ENCODE measurements at regions not wholly inside any gene's neighbourhood (a gene's known extent, or its start where the extent isn't known, plus 50 kb on each side); places are given as distances from the start of the nearest gene placed in this dataset.

DNA sequence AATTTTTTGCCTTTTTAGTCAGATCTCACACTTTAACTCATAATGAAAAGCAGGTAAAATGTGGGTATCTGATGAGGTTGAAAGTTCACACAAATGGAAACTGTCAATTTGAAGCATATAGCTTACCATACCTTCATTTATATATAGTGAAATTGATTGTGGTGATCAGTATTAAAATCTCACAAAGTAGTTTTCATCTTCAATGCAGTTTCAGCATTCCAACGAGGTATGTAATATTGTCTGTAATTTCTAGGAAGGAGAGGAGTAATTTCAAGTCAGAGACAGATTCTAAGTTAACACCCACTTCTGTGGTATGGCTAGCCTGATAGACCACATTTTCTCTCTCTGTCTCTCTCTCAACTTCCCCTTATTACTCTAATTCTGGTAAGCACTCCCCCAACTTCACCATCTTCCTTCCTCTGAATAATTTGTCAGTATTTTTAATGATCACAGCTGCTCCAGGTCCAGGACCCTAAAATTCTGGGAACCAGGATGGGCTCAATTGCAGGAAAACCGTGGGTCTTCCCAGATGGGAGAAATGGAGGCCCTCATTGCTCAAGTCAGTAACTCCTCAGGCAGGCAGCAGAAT, 455.7 kb downstream of the FGF9 start:
- Histone ChIP-seq H3K4me3 (ENCODE audit: extremely low read depth, insufficient read depth, low read length, poor library complexity, severe bottlenecking) (no peak overlapping the region), H3K36me3 (ENCODE audit: control insufficient read depth, insufficient read depth, low read length) (no peaks in the 10 kb centered on the region), H3K27ac (ENCODE audit: low read depth, low read length, severe bottlenecking) (no peak overlapping the region), H3K4me1 (ENCODE audit: control insufficient read depth, insufficient read depth, low read length, poor library complexity, severe bottlenecking) (no peaks in the 10 kb centered on the region), H3K9me3 (ENCODE audit: control insufficient read depth, low read length) (peaks cover 4% of the 10 kb centered on the region)
- WGBS, 2 experiments (ENCODE audit: insufficient coverage in 2 of 2): 0% methylated on average over 1 of the region's 2 CpGs

DNA sequence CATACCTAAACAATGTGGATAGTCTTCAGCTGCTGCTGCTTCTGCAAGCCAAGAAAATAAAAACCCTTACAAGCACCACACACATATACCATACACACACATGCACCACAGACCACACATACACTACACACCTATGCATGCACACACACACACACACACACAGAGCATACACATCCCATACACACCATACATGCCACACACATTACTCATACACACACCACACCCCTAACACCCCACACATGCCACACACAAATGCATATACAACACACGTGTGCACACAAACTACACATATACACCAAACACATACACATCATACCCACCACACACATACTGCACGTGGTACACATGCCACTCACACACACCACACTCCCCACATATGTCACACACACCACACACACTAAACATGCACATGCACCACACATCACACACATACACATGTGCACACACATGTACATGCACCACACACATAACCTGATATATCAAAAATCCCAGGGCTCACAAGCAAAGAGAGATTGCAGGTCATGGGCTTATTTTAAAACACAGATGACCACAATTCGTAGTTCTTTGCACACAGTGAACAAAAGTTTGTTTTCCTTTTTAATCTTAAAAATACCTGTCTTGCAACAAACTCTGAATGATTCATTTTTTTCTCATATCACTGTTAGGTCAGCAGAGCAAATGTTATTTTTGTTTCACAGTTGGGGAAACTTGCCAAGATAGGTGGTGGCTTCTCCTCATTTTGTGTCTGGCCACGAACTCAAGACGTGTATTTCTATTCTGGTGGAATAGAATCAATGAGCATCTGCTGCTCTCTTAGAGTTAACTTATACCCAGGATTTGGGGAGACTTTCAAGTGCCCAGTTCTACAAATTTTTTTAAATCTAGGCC, 456.6 kb downstream of the FGF9 start:
- Histone ChIP-seq H3K36me3 (ENCODE audit: control insufficient read depth, insufficient read depth, low read length) (no peaks in the 10 kb centered on the region), H3K27ac (ENCODE audit: low read depth, low read length, severe bottlenecking) (no peak overlapping the region), H3K4me3 (ENCODE audit: extremely low read depth, insufficient read depth, low read length, poor library complexity, severe bottlenecking) (no peak overlapping the region), H3K9me3 (ENCODE audit: control insufficient read depth, low read length) (peaks cover 4% of the 10 kb centered on the region), H3K4me1 (ENCODE audit: control insufficient read depth, insufficient read depth, low read length, poor library complexity, severe bottlenecking) (no peaks in the 10 kb centered on the region)
- 70 to 84% methylated on average over 3 to 5 of the region's 5 CpGs for WGBS, 2 experiments (ENCODE audit: insufficient coverage in 2 of 2)

DNA sequence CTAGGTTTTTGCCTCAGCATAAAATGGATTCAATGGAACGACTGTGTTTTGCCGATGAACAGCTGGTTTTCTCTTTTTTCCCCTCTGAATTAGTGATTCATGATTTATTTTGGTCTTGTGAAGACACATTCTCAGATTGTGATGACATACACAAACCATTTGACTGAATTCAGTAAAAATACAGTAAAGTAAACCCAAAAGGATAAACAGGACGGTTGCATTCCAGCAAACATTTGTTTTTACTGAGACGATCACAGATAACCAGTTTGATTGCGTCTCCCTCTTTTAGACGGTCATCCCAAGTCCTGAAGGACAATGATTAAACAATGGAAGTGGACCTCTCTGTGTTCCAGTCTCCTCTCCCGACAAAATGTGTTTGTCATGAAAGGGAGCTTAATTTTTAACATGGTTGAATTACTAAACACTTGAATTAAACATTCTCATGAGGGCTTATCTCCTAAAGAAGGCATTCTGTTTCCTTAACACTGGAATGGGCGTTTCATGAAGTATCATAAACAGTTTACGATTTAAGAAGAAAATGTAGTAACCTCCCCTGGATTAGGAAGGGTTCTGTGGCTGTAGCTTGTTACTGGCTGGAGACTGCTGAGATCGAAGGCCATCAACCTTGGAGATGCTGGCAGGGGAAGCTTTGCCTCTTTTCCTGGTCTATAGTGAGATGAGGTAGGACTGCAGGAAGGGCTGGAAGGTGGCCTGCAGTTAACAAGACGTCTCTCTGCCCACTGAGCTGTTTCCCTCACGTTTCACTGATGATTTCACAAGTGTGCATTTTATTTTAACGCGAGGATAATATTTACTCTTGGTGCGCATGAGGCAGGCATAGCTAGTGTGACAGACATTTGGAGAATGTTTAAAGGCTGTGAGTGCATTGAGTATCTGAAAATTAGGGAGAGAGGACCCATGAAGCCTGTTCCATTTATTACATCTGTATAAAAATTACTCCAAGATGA, 457.9 kb downstream of the FGF9 start:
- Histone ChIP-seq H3K4me1 (ENCODE audit: control insufficient read depth, insufficient read depth, low read length, poor library complexity, severe bottlenecking) (no peaks in the 10 kb centered on the region), H3K4me3 (ENCODE audit: extremely low read depth, insufficient read depth, low read length, poor library complexity, severe bottlenecking) (no peak overlapping the region), H3K9me3 (ENCODE audit: control insufficient read depth, low read length) (peaks cover 4% of the 10 kb centered on the region), H3K36me3 (ENCODE audit: control insufficient read depth, insufficient read depth, low read length) (no peaks in the 10 kb centered on the region), H3K27ac (ENCODE audit: low read depth, low read length, severe bottlenecking) (no peak overlapping the region)
- 92 to 94% methylated on average over 10 to 12 of the region's 15 CpGs for WGBS, 2 experiments (ENCODE audit: insufficient coverage in 2 of 2)

DNA sequence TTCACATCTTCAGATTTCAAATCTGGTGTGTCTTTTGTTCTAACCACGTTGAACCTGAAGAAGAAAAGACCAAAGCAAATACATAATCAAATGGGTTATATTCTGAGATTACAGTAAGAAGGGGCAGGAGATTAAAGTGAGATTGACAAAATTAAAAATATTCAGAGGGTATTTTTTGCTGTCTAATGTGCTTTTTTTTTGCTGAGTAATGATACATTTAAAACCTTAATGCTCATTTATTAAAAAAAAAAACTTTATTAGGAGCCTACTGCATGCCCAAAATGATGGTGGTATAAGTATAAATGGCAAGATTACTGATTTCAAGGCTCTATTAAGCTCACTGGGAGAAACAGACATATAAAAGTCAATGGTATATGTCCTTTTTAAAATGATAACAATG, 459.4 kb downstream of the FGF9 start:
- Histone ChIP-seq H3K4me3 (ENCODE audit: extremely low read depth, insufficient read depth, low read length, poor library complexity, severe bottlenecking) (no peak overlapping the region), H3K4me1 (ENCODE audit: control insufficient read depth, insufficient read depth, low read length, poor library complexity, severe bottlenecking) (peaks cover under 1% of the 10 kb centered on the region), H3K36me3 (ENCODE audit: control insufficient read depth, insufficient read depth, low read length) (no peaks in the 10 kb centered on the region), H3K27ac (ENCODE audit: low read depth, low read length, severe bottlenecking) (no peak overlapping the region), H3K9me3 (ENCODE audit: control insufficient read depth, low read length) (peaks cover 4% of the 10 kb centered on the region)
- no CpG with 5 or more reads among the region's 1 CpG for WGBS, 2 experiments (ENCODE audit: insufficient coverage in 2 of 2)

DNA sequence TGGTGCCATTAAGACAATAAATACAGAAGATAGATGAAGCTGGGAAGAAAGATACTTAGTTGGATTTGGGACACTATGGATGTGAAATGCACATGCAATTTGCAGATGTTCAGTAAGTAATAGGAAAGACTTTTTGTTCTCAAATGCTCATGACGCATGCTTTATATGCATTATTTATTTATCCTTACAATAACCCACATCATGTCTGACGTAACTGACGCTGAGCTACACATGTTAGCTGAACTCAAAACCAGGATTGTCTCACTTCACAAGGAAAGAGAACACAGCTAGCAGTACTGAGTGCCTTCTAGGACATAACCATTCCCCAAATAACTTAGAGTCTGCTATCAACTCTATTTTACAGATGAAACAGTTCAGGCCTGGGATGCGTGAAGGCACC, 463.4 kb downstream of the FGF9 start:
- no peak overlapping the region for H3K4me3 ChIP-seq (ENCODE audit: extremely low read depth, insufficient read depth, low read length, poor library complexity, severe bottlenecking)
- peaks cover 4% of the 10 kb centered on the region for H3K9me3 ChIP-seq (ENCODE audit: control insufficient read depth, low read length)
- no peak overlapping the region for H3K27ac ChIP-seq (ENCODE audit: low read depth, low read length, severe bottlenecking)
- H3K36me3 ChIP-seq (ENCODE audit: control insufficient read depth, insufficient read depth, low read length): no peaks in the 10 kb centered on the region
- WGBS, 2 experiments (ENCODE audit: insufficient coverage in 2 of 2): 82 to 91% methylated on average over 4 of the region's 4 CpGs
- peaks cover 8% of the 10 kb centered on the region for H3K4me1 ChIP-seq (ENCODE audit: control insufficient read depth, insufficient read depth, low read length, poor library complexity, severe bottlenecking)

DNA sequence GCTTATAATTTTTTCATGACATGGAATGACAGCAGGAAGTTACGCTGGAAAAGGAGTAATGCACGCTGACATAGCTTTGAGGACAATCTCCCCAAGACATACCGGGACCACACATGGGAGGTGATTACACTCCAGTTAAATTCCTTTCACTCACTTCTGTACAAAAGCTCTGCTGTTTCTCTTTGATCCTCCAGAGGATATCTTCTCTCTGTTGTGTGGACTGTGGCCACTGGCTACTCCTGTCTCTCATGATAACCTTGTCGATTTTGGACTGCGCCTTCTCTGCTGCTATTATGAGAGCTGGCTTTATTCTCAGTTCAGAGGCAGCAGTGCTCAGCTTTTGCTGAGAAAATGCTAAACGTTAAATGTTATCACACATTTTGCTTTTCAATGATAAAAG, 464.6 kb downstream of the FGF9 start:
- 81 to 98% methylated on average over 5 to 6 of the region's 6 CpGs for WGBS, 2 experiments (ENCODE audit: insufficient coverage in 2 of 2)
- H3K4me1 ChIP-seq (ENCODE audit: control insufficient read depth, insufficient read depth, low read length, poor library complexity, severe bottlenecking): peaks cover 8% of the 10 kb centered on the region
- no peak overlapping the region for H3K27ac ChIP-seq (ENCODE audit: low read depth, low read length, severe bottlenecking)
- no peak overlapping the region for H3K4me3 ChIP-seq (ENCODE audit: extremely low read depth, insufficient read depth, low read length, poor library complexity, severe bottlenecking)
- no peaks in the 10 kb centered on the region for H3K36me3 ChIP-seq (ENCODE audit: control insufficient read depth, insufficient read depth, low read length)
- H3K9me3 ChIP-seq (ENCODE audit: control insufficient read depth, low read length): no peaks in the 10 kb centered on the region

DNA sequence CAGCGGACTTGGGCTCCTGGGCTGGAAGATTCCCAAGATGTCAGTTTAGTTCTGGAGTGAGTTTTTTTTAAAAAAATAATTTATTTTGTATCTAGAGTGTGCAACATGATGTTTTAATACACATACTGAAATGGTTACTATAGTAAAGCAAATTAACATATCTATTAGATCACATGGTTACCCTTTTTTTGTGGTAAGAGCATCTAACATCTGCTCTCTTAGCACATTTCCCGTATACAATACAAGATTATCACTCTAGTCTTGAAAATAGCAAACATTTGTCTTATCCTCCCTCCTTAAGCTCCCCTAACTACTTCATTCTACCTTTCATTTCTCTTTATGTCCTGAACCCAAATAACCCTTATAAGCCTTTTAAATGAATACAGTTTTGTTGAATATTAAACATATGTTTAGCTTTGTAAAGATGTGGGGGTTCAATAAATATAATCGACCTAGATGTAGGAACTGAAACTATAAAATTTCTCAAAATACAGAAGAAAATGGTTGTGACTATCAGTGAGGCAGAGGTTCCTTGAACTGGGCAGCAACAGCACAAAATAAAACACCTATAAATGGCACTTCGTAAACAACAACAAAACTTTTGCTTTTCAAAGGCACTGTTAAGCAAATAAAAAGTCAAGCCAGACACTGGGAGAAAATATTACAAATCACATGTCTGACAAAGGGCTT, 466.6 kb downstream of the FGF9 start:
- H3K27ac ChIP-seq (ENCODE audit: low read depth, low read length, severe bottlenecking): no peak overlapping the region
- peaks cover 8% of the 10 kb centered on the region for H3K4me1 ChIP-seq (ENCODE audit: control insufficient read depth, insufficient read depth, low read length, poor library complexity, severe bottlenecking)
- no peaks in the 10 kb centered on the region for H3K9me3 ChIP-seq (ENCODE audit: control insufficient read depth, low read length)
- 100% methylated on average over 1 to 2 of the region's 4 CpGs for WGBS, 2 experiments (ENCODE audit: insufficient coverage in 2 of 2)
- H3K4me3 ChIP-seq (ENCODE audit: extremely low read depth, insufficient read depth, low read length, poor library complexity, severe bottlenecking): no peak overlapping the region
- no peaks in the 10 kb centered on the region for H3K36me3 ChIP-seq (ENCODE audit: control insufficient read depth, insufficient read depth, low read length)

DNA sequence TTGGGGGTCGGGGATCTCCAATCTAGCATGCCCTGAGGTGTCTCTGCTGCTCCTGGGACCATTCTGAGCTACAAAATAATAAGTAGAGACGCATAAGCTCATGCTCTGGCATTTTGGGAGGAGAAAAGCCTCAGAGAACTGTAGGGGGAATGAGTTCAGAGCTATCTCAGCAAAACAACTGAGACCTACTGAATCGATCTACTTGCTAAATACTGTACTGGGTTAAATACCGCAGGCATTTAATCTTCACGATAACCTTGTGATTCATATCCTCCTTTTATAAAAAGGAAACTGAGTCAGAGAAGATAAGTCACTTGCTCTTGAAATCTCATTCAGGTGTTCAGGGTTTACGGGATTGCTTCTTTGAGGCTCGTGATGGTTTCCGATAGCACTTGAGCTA, 468.1 kb downstream of the FGF9 start:
- Histone ChIP-seq H3K27ac (ENCODE audit: low read depth, low read length, severe bottlenecking) (no peak overlapping the region), H3K9me3 (ENCODE audit: control insufficient read depth, low read length) (no peaks in the 10 kb centered on the region), H3K4me3 (ENCODE audit: extremely low read depth, insufficient read depth, low read length, poor library complexity, severe bottlenecking) (no peak overlapping the region), H3K36me3 (ENCODE audit: control insufficient read depth, insufficient read depth, low read length) (no peaks in the 10 kb centered on the region), H3K4me1 (ENCODE audit: control insufficient read depth, insufficient read depth, low read length, poor library complexity, severe bottlenecking) (peaks cover 8% of the 10 kb centered on the region)
- WGBS, 2 experiments (ENCODE audit: insufficient coverage in 2 of 2): 76 to 91% methylated on average over 2 to 5 of the region's 8 CpGs

DNA sequence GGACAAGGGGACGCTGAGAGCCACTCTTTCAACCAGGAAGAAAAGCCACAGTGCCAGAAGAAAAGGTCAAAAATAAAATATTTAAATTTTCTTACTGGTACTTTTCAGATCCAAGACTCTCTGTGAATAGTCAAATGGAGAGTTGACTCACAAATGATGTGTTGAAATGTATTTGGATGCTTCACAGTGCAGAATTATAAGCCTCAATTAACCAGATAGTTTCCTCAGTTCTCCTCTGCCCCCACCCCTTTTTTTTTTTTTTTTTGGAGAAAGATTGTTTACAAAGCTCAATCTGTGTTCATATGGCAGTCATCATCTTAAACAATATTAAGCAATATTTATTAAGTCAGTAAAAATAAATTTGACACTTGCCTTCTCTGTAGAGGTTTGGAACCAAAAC, 470.8 kb downstream of the FGF9 start:
- 100% methylated on average over 1 of the region's 1 CpG; no CpG with 5 or more reads in 1 of the 2 experiments for WGBS, 2 experiments (ENCODE audit: insufficient coverage in 2 of 2)
- H3K9me3 ChIP-seq (ENCODE audit: control insufficient read depth, low read length): no peaks in the 10 kb centered on the region
- no peaks in the 10 kb centered on the region for H3K36me3 ChIP-seq (ENCODE audit: control insufficient read depth, insufficient read depth, low read length)
- no peak overlapping the region for H3K27ac ChIP-seq (ENCODE audit: low read depth, low read length, severe bottlenecking)
- H3K4me1 ChIP-seq (ENCODE audit: control insufficient read depth, insufficient read depth, low read length, poor library complexity, severe bottlenecking): peaks cover 3% of the 10 kb centered on the region
- no peak overlapping the region for H3K4me3 ChIP-seq (ENCODE audit: extremely low read depth, insufficient read depth, low read length, poor library complexity, severe bottlenecking)

DNA sequence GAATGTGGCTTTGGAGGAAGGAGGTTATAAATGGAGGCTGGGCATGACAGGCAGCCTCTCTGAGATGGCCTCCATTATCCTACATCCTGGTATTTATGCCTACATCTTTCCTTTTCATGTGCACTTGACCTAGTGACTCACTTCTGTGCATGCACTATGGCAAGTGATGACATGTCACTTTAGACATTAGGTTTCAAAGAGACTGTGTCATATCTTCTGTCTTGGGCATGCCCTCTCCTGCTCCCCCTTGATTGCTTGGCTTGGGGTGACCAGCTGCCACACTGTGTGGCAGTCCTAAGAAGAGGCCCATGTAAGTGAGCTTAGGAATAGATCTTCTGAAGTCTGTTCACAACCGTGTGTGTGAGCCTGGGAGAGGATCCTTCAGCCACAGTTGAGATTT, 472.8 kb downstream of the FGF9 start:
- Histone ChIP-seq H3K4me1 (ENCODE audit: control insufficient read depth, insufficient read depth, low read length, poor library complexity, severe bottlenecking) (no peaks in the 10 kb centered on the region), H3K4me3 (ENCODE audit: extremely low read depth, insufficient read depth, low read length, poor library complexity, severe bottlenecking) (no peak overlapping the region), H3K27ac (ENCODE audit: low read depth, low read length, severe bottlenecking) (no peak overlapping the region), H3K9me3 (ENCODE audit: control insufficient read depth, low read length) (no peaks in the 10 kb centered on the region), H3K36me3 (ENCODE audit: control insufficient read depth, insufficient read depth, low read length) (no peaks in the 10 kb centered on the region)
- WGBS, 2 experiments (ENCODE audit: insufficient coverage in 2 of 2): 83 to 92% methylated on average over 1 of the region's 1 CpG

All from mesodermal cell (in vitro differentiated cells).